MM.1S (cell line): ENCODE measurements at regions not wholly inside any gene's neighbourhood (a gene's known extent, or its start where the extent isn't known, plus 50 kb on each side); places are given as distances from the start of the nearest gene placed in this dataset.
"Not testable (repeated sequence)": the region's sequence is repeated elsewhere in the genome, so short reads cannot be mapped to it uniquely, and the experiment has no call there.

Experiments
- DNase-seq: peaks from one replicate; pipeline ENCODE4 v3.0.0-alpha.2; 2015
- H2AFZ ChIP-seq: fragments of 300-600 bp; sonication (generic); 2 replicates; pipeline ENCODE4 v1.6.0; 2016; ENCODE audit warnings: antibody characterized with exemption, low read length
- H3F3A ChIP-seq: fragments of 300-600 bp; sonication (generic); 2 replicates; pipeline ENCODE4 v1.6.1; 2016; ENCODE audit warnings: mild to moderate bottlenecking, antibody characterized with exemption, low read length, moderate library complexity, mixed read lengths; ENCODE audit not compliant: insufficient read depth
- H3K27ac ChIP-seq: fragments of 300-600 bp; sonication (generic); 2 replicates; pipeline ENCODE4 v1.5.1; 2016; ENCODE audit warnings: mild to moderate bottlenecking, low read length
- H3K27me3 ChIP-seq: fragments of 300-600 bp; sonication (generic); replicated peaks from 2 replicates; pipeline ENCODE4 v1.6.0; 2016; ENCODE audit warnings: low read length; ENCODE audit not compliant: insufficient read depth
- H3K36me3 ChIP-seq: fragments of 300-600 bp; sonication (generic); replicated peaks from 2 replicates; pipeline ENCODE4 v1.6.1; 2016; ENCODE audit warnings: mild to moderate bottlenecking, low read length, mixed read lengths; ENCODE audit not compliant: insufficient read depth
- H3K4me1 ChIP-seq: fragments of 300-600 bp; sonication (generic); 2 replicates; pipeline ENCODE4 v1.6.1; 2016; ENCODE audit warnings: low read length, mixed read lengths
- H3K4me2 ChIP-seq: fragments of 300-600 bp; sonication (generic); 2 replicates; pipeline ENCODE4 v1.6.0; 2016; ENCODE audit warnings: low read depth, low read length
- H3K4me3 ChIP-seq: fragments of 300-600 bp; sonication (generic); 2 replicates; pipeline ENCODE4 v1.5.1; 2016; ENCODE audit warnings: low read length, mixed read lengths
- H3K79me2 ChIP-seq: fragments of 300-600 bp; sonication (generic); 2 replicates; pipeline ENCODE4 v1.6.1; 2016; ENCODE audit warnings: mixed run types, low read length, mixed read lengths
- H3K9ac ChIP-seq: fragments of 300-600 bp; sonication (generic); 2 replicates; pipeline ENCODE4 v1.6.1; 2016; ENCODE audit warnings: low read length, mixed read lengths
- H3K9me2 ChIP-seq: fragments of 300-600 bp; sonication (generic); replicated peaks from 2 replicates; pipeline ENCODE4 v1.6.1; 2016; ENCODE audit warnings: mild to moderate bottlenecking, low read length, mixed read lengths; ENCODE audit not compliant: insufficient read depth
- H3K9me3 ChIP-seq: fragments of 300-600 bp; sonication (generic); replicated peaks from 2 replicates; pipeline ENCODE4 v1.6.1; 2016; ENCODE audit warnings: mild to moderate bottlenecking, low read length, mixed read lengths; ENCODE audit not compliant: insufficient read depth
- H4K20me1 ChIP-seq: fragments of 300-600 bp; sonication (generic); 2 replicates; pipeline ENCODE4 v1.6.1; 2016; ENCODE audit warnings: mild to moderate bottlenecking, low read length, moderate library complexity, mixed read lengths; ENCODE audit not compliant: insufficient read depth
- EZH2 ChIP-seq: fragments of 300-600 bp; sonication (generic); optimal IDR thresholded peaks from 2 replicates; pipeline ENCODE3; 2017; ENCODE audit warnings: low read depth, mild to moderate bottlenecking, antibody characterized with exemption, low read length, mixed read lengths
- EZH2phosphoT487 ChIP-seq: fragments of 300-600 bp; sonication (generic); IDR thresholded peaks from 2 replicates; pipeline ENCODE4 v1.6.1; 2018; ENCODE audit warnings: antibody characterized with exemption, low read length
- TF ChIP-seq, protein P1 (sequence below): fragments of 300-600 bp; sonication (generic); IDR thresholded peaks from 2 replicates; pipeline ENCODE4 v1.5.1; 2016; ENCODE audit warnings: antibody characterized with exemption, low read length, mixed read lengths

- Histone ChIP-seq H3K79me2 (no peaks in the 10 kb centered on the region), H4K20me1 (no peaks in the 10 kb centered on the region), H3K9me2 (no peaks in the 10 kb centered on the region), H3K4me1 (no peaks in the 10 kb centered on the region), H3F3A (no peaks in the 10 kb centered on the region), H3K27ac (no peak overlapping the region), H2AFZ (no peak overlapping the region), H3K4me2 (no peak overlapping the region), H3K4me3 (no peak overlapping the region), H3K9me3 (no peaks in the 10 kb centered on the region), H3K27me3 (no peaks in the 10 kb centered on the region), H3K36me3 (no peaks in the 10 kb centered on the region), H3K9ac (no peak overlapping the region)
- TF ChIP-seq, protein P1, sequence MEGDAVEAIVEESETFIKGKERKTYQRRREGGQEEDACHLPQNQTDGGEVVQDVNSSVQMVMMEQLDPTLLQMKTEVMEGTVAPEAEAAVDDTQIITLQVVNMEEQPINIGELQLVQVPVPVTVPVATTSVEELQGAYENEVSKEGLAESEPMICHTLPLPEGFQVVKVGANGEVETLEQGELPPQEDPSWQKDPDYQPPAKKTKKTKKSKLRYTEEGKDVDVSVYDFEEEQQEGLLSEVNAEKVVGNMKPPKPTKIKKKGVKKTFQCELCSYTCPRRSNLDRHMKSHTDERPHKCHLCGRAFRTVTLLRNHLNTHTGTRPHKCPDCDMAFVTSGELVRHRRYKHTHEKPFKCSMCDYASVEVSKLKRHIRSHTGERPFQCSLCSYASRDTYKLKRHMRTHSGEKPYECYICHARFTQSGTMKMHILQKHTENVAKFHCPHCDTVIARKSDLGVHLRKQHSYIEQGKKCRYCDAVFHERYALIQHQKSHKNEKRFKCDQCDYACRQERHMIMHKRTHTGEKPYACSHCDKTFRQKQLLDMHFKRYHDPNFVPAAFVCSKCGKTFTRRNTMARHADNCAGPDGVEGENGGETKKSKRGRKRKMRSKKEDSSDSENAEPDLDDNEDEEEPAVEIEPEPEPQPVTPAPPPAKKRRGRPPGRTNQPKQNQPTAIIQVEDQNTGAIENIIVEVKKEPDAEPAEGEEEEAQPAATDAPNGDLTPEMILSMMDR, result no peak
- TF ChIP-seq EZH2 (no peak), EZH2phosphoT487 (no peak)
- no peak for DNase-seq
These were observed 348.0 kb upstream of the POU3F4 start for GRCh38 chrX:83160096-83160495.

- H3K27me3 ChIP-seq, H3K9ac ChIP-seq, H3K27ac ChIP-seq, H3F3A ChIP-seq, H3K9me2 ChIP-seq, H3K4me1 ChIP-seq, H2AFZ ChIP-seq, DNase-seq, H4K20me1 ChIP-seq, H3K9me3 ChIP-seq, H3K4me3 ChIP-seq, H3K79me2 ChIP-seq, H3K4me2 ChIP-seq, H3K36me3 ChIP-seq: not testable (repeated sequence)
These were observed 344.0 kb upstream of the POU3F4 start for GRCh38 chrX:83164063-83164462.

GRCh38 chrX:83169683-83170082 is 338.4 kb upstream of the POU3F4 start:
- H3K4me3 ChIP-seq, result no peak overlapping the region
- H3K9ac ChIP-seq, result no peak overlapping the region
- no peaks in the 10 kb centered on the region for H3K9me3 ChIP-seq
- H4K20me1 ChIP-seq, result no peaks in the 10 kb centered on the region
- no peak overlapping the region for H3K27ac ChIP-seq
- H3K27me3 ChIP-seq, result no peaks in the 10 kb centered on the region
- H3F3A ChIP-seq, result no peaks in the 10 kb centered on the region
- no peaks in the 10 kb centered on the region for H3K79me2 ChIP-seq
- H3K4me2 ChIP-seq, result no peak overlapping the region
- TF ChIP-seq EZH2, result no peak
- TF ChIP-seq, protein P1, result no peak
- TF ChIP-seq EZH2phosphoT487, result no peak
- no peak for DNase-seq
- no peaks in the 10 kb centered on the region for H3K4me1 ChIP-seq
- H2AFZ ChIP-seq, result no peak overlapping the region
- no peaks in the 10 kb centered on the region for H3K9me2 ChIP-seq
- no peaks in the 10 kb centered on the region for H3K36me3 ChIP-seq

DNA sequence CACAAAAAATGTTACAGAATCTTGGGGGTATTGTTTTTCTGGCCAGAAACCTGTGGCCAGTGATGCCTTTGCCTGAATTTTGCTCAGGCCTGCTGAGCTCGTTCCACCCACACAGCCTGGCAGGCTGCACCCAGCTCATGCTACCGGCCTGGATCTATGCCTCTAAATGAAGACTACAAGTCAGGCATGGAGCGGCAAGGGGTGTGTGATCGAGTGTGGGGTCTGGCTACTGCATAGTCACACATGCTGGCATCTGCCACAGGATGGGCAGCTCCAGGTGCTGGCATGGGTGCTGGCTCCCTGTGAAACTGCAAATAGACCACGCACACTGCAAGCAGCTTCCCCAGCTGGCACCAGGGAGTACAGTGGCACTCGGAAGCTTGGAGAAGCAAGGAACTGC is 323.1 kb upstream of the POU3F4 start:
- Histone ChIP-seq H3K79me2 (no peaks in the 10 kb centered on the region), H4K20me1 (no peaks in the 10 kb centered on the region), H3K27ac (no peak overlapping the region), H3K4me1 (no peaks in the 10 kb centered on the region), H3K4me3 (no peak overlapping the region), H3K9ac (no peak overlapping the region), H3K27me3 (no peaks in the 10 kb centered on the region), H3K4me2 (no peak overlapping the region), H3K36me3 (no peaks in the 10 kb centered on the region), H3K9me2 (no peaks in the 10 kb centered on the region), H3K9me3 (no peaks in the 10 kb centered on the region), H3F3A (no peaks in the 10 kb centered on the region), H2AFZ (no peak overlapping the region)
- DNase-seq, result no peak
- TF ChIP-seq EZH2, result no peak
- TF ChIP-seq, protein P1, result no peak
